Testis (tissue), 2 donors: ENCODE measurements at regions not wholly inside any gene's neighbourhood (a gene's known extent, or its start where the extent isn't known, plus 50 kb on each side); places are given as distances from the start of the nearest gene placed in this dataset.

Experiments
- POLR2A ChIP-seq: fragments of 450-650 bp; IDR thresholded peaks from one replicate; pipeline ENCODE4 v1.6.1; 2017; ENCODE audit warnings: antibody characterized with exemption, mild to moderate bottlenecking, moderate library complexity
- TF ChIP-seq, protein P1 (sequence below), 3 experiments: fragments of 450-650 bp in 2 of 3; fragments of 200-600 bp in 1 of 3; sonication (generic) in 1 of 3; IDR thresholded peaks; one replicate each; pipeline ENCODE4 v1.5.1; 2016 to 2019; ENCODE audit warnings: antibody characterized with exemption in 3 of 3, mild to moderate bottlenecking in 2 of 3, moderate library complexity in 1 of 3

DNA sequence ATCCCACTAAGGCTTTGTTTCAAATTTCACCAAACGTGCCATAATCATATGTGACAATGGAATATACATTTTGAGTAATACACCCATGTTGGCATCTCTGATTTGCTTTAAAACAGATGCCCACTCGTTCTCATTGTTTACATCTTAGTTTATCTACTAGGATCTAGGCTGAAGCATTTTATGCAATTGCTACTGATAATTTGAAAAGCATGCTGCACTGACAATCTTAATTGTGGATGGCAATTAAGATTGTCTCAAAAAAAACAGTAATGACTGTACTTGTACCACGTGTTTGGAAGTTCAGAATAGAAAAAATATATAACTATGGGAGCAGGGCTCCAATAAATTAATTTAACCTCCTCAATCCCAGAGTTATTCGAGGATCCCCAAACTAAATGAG is 136.8 kb downstream of the CRPPA start:
- TF ChIP-seq, protein P1, sequence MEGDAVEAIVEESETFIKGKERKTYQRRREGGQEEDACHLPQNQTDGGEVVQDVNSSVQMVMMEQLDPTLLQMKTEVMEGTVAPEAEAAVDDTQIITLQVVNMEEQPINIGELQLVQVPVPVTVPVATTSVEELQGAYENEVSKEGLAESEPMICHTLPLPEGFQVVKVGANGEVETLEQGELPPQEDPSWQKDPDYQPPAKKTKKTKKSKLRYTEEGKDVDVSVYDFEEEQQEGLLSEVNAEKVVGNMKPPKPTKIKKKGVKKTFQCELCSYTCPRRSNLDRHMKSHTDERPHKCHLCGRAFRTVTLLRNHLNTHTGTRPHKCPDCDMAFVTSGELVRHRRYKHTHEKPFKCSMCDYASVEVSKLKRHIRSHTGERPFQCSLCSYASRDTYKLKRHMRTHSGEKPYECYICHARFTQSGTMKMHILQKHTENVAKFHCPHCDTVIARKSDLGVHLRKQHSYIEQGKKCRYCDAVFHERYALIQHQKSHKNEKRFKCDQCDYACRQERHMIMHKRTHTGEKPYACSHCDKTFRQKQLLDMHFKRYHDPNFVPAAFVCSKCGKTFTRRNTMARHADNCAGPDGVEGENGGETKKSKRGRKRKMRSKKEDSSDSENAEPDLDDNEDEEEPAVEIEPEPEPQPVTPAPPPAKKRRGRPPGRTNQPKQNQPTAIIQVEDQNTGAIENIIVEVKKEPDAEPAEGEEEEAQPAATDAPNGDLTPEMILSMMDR (IDR thresholded peaks at IDR 0.05), result no peak
- no peak for TF ChIP-seq POLR2A
